ENCODE measurements at regions not wholly inside any gene's neighbourhood (a gene's known extent, or its start where the extent isn't known, plus 50 kb on each side); places are given as distances from the start of the nearest gene placed in this dataset.

DNA sequence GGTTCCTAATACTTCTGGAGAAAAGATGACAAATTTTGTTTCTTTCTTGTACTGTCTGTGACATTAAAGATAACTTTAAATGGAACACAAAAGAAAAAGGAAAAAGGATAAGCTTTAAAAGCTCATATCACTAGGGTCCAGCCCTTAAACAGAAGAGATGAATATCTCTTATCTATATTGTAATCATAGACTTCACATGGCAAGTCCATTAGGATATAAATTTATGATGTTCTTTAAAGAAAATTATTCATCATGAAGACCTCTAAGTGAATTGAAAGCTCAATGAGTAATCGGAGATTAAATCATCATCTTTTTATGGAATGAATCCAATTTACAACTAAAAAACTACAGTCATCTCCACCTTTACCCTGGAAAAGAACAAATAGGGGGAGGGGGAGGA is 111.6 kb upstream of the SATB2 start:
- TF ChIP-seq POLR2A (IDR thresholded peaks at IDR 0.05; ENCODE audit: low read depth, low read length): no peak
- TF ChIP-seq POLR2AphosphoS5 (IDR thresholded peaks at IDR 0.05; ENCODE audit: low read depth, low read length): no peak
- TF ChIP-seq TAF1 (IDR thresholded peaks at IDR 0.05; ENCODE audit: borderline replicate concordance, low read depth, low read length): no peak
